ENCODE measurements at regions not wholly inside any gene's neighbourhood (a gene's known extent, or its start where the extent isn't known, plus 50 kb on each side); places are given as distances from the start of the nearest gene placed in this dataset.

- TF ChIP-seq CTCF (IDR thresholded peaks at IDR 0.05) (no peak), ZFX (IDR thresholded peaks at IDR 0.05; ENCODE audit: borderline replicate concordance) (no peak)
Observed at GRCh38 chr9:108316066-108316465, 539.7 kb downstream of the ACTL7B start.

All from 22Rv1 (cell line).